Keratinocyte (primary cell): ENCODE measurements at regions not wholly inside any gene's neighbourhood (a gene's known extent, or its start where the extent isn't known, plus 50 kb on each side); places are given as distances from the start of the nearest gene placed in this dataset.

Source experiments
- DNase-seq: peaks from one replicate; pipeline ENCODE4 v3.0.0-alpha.2; 2011; ENCODE audit warnings: low read depth, missing footprints, low spot score
- FAIRE-seq: peaks from 2 replicates; lab custom pipeline; 2011; peaks lifted over from hg19 to GRCh38; lab: Jason Lieb, UNC
- H2AFZ ChIP-seq: 2 replicates; pipeline ENCODE4 v1.6.0; 2012; ENCODE audit warnings: low read length, control low read depth, inconsistent platforms; ENCODE audit not compliant: control insufficient read depth
- H3K27ac ChIP-seq: 2 replicates; pipeline ENCODE4 v1.5.1; 2011; ENCODE audit warnings: low read length; ENCODE audit not compliant: control insufficient read depth, insufficient read depth
- H3K27me3 ChIP-seq: 3 replicates; pipeline ENCODE4 v1.6.0; 2011; ENCODE audit warnings: low read length; ENCODE audit not compliant: control insufficient read depth, insufficient read depth; ENCODE audit errors: extremely low read depth
- H3K36me3 ChIP-seq, 2 experiments: 2 replicates in 1 of 2; 3 replicates in 1 of 2; pipeline ENCODE4 v1.5.1; 2011; ENCODE audit warnings: low read length in 2 of 2, mild to moderate bottlenecking in 1 of 2; ENCODE audit not compliant: control insufficient read depth in 2 of 2, insufficient read depth in 2 of 2; ENCODE audit errors: extremely low read depth in 1 of 2
- H3K4me1 ChIP-seq: 3 replicates; pipeline ENCODE4 v1.5.1; 2011; ENCODE audit warnings: low read length; ENCODE audit not compliant: control insufficient read depth, insufficient read depth; ENCODE audit errors: extremely low read depth
- H3K4me2 ChIP-seq: 3 replicates; pipeline ENCODE4 v1.6.0; 2011; ENCODE audit warnings: low read depth, low read length; ENCODE audit not compliant: control insufficient read depth, insufficient read depth; ENCODE audit errors: extremely low read depth
- H3K4me3 ChIP-seq, 3 experiments: fragments of 200-600 bp in 1 of 3; sonication (generic) in 1 of 3; 2 replicates in 2 of 3; 3 replicates in 1 of 3; pipeline ENCODE4 v1.5.1; 2011 to 2016; ENCODE audit warnings: low read length in 3 of 3, mild to moderate bottlenecking in 3 of 3, control low read depth in 2 of 3, inconsistent platforms in 1 of 3, low read depth in 1 of 3, mixed read lengths in 1 of 3, mixed run types in 1 of 3, moderate library complexity in 1 of 3; ENCODE audit not compliant: control insufficient read depth in 2 of 3, insufficient read depth in 2 of 3; ENCODE audit errors: extremely low read depth in 1 of 3
- H3K79me2 ChIP-seq: 2 replicates; pipeline ENCODE4 v1.6.0; 2012; ENCODE audit warnings: low read length; ENCODE audit not compliant: control insufficient read depth, insufficient read depth
- H3K9ac ChIP-seq: 3 replicates; pipeline ENCODE4 v1.6.0; 2011; ENCODE audit warnings: low read length; ENCODE audit not compliant: control insufficient read depth, insufficient read depth; ENCODE audit errors: extremely low read depth
- H3K9me1 ChIP-seq: 3 replicates; pipeline ENCODE4 v1.6.0; 2011; ENCODE audit warnings: low read length; ENCODE audit not compliant: control insufficient read depth, insufficient read depth; ENCODE audit errors: extremely low read depth
- H3K9me3 ChIP-seq: 2 replicates; pipeline ENCODE4 v1.5.1; 2012; ENCODE audit warnings: low read depth, low read length; ENCODE audit not compliant: control insufficient read depth
- H4K20me1 ChIP-seq: 3 replicates; pipeline ENCODE4 v1.6.0; 2011; ENCODE audit warnings: low read length; ENCODE audit not compliant: control insufficient read depth, insufficient read depth; ENCODE audit errors: extremely low read depth
- EZH2 ChIP-seq: IDR thresholded peaks from one replicate; pipeline ENCODE4 v1.6.1; 2012; ENCODE audit warnings: inconsistent platforms, mild to moderate bottlenecking, low read length, moderate library complexity
- dilution Hi-C: fragments of 300-500 bp; cut with MboI; formaldehyde crosslinking; loops from one replicate; pipeline ENCODE4 v1.7.0; 2020; ENCODE audit warnings: low sequenced_read_pairs; ENCODE audit not compliant: extremely low pct_ligation_motif_present
- TF ChIP-seq, protein P1 (sequence below), 3 experiments: IDR thresholded peaks in 1 of 3; conservative IDR thresholded peaks in 1 of 3; optimal IDR thresholded peaks in 1 of 3; 2 replicates in 2 of 3; 3 replicates in 1 of 3; pipeline versions ENCODE3 to v1.5.1; 2011; ENCODE audit warnings: low read length in 3 of 3, mild to moderate bottlenecking in 3 of 3, moderate library complexity in 2 of 3, control low read depth in 1 of 3, inconsistent platforms in 1 of 3; ENCODE audit not compliant: insufficient read depth in 2 of 3; ENCODE audit errors: extremely low read depth in 1 of 3

DNA sequence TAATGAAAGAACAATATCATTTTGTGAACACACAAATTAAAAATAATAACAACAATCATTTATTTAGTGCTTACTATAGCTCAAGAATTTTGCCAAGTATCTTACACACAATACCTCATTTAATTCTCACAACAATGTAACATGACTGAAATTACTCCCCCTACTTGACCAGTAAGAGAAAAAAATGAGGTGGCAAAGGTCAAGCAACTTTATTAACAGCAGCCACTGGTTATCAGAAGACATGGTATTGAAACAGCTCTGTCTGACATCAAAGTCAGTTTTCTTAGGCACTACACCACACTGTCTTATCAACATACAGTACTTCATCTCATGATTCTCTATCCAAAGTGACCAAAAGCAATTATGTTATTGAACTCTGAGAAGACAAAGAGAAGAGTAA, 389.4 kb downstream of the ZEB2 start:
- FAIRE-seq: no peak
- dilution Hi-C loops: no loop called here
- no peak for DNase-seq
- no peak overlapping the region for H2AFZ ChIP-seq
- H3K4me3 ChIP-seq: no peak overlapping the region
- H3K9me3 ChIP-seq: no peaks in the 10 kb centered on the region
- no peaks in the 10 kb centered on the region for H3K36me3 ChIP-seq
- TF ChIP-seq, protein P1, sequence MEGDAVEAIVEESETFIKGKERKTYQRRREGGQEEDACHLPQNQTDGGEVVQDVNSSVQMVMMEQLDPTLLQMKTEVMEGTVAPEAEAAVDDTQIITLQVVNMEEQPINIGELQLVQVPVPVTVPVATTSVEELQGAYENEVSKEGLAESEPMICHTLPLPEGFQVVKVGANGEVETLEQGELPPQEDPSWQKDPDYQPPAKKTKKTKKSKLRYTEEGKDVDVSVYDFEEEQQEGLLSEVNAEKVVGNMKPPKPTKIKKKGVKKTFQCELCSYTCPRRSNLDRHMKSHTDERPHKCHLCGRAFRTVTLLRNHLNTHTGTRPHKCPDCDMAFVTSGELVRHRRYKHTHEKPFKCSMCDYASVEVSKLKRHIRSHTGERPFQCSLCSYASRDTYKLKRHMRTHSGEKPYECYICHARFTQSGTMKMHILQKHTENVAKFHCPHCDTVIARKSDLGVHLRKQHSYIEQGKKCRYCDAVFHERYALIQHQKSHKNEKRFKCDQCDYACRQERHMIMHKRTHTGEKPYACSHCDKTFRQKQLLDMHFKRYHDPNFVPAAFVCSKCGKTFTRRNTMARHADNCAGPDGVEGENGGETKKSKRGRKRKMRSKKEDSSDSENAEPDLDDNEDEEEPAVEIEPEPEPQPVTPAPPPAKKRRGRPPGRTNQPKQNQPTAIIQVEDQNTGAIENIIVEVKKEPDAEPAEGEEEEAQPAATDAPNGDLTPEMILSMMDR (optimal IDR thresholded peaks at IDR 0.05 in 1 of 3, IDR thresholded peaks at IDR 0.05 in 1 of 3, conservative IDR thresholded peaks at IDR 0.05 in 1 of 3; ENCODE audit: extremely low read depth in 1 of 3, insufficient read depth in 2 of 3, low read length in 3 of 3): no peak
- no peak for TF ChIP-seq EZH2
- peaks cover 3% of the 10 kb centered on the region for H3K4me1 ChIP-seq
- no peaks in the 10 kb centered on the region for H4K20me1 ChIP-seq
- H3K79me2 ChIP-seq: no peaks in the 10 kb centered on the region
- no peaks in the 10 kb centered on the region for H3K27me3 ChIP-seq
- no peak overlapping the region for H3K4me2 ChIP-seq
- H3K9ac ChIP-seq: no peak overlapping the region
- no peak overlapping the region for H3K27ac ChIP-seq
- no peaks in the 10 kb centered on the region for H3K9me1 ChIP-seq

DNA sequence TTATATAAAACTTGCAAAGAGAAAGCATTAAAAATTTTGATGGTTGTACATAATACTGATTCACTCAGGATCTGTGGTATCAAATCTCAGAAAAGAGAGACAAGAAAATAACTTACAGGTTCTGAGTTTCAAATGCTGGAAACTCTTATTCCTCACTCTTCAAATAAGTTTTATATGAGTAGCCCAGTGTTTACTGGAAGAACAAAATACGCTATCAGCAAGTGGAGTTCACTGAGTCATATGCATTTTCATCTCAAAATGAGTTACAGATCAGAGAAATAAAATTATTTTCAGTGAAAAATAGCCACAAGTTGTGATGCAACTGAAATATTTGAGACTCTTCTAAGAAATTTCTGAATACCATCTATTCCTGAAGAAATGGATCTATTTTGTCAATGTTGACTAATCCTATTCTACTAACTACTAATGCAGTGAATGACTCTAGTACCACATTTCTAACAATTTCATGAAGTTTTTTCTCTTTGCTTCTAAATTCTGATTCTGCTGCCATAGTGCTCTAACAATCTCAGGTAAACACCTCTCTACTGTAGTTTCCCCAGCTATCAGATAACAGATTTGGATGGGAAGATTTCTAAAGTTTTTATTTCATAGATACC, 391.7 kb downstream of the ZEB2 start:
- Histone ChIP-seq H3K27ac (no peak overlapping the region), H2AFZ (no peak overlapping the region), H3K4me3 (no peak overlapping the region), H4K20me1 (no peaks in the 10 kb centered on the region), H3K4me2 (no peak overlapping the region), H3K9me3 (no peaks in the 10 kb centered on the region), H3K9ac (no peak overlapping the region), H3K36me3 (no peaks in the 10 kb centered on the region), H3K79me2 (no peaks in the 10 kb centered on the region), H3K27me3 (no peaks in the 10 kb centered on the region), H3K4me1 (peaks cover 3% of the 10 kb centered on the region), H3K9me1 (no peaks in the 10 kb centered on the region)
- no peak for FAIRE-seq
- no peak for TF ChIP-seq EZH2
- TF ChIP-seq, protein P1 (optimal IDR thresholded peaks at IDR 0.05 in 1 of 3, IDR thresholded peaks at IDR 0.05 in 1 of 3, conservative IDR thresholded peaks at IDR 0.05 in 1 of 3; ENCODE audit: extremely low read depth in 1 of 3, insufficient read depth in 2 of 3, low read length in 3 of 3): no peak
- dilution Hi-C loops: no loop called here
- DNase-seq: no peak
